ENCODE measurements at regions not wholly inside any gene's neighbourhood (a gene's known extent, or its start where the extent isn't known, plus 50 kb on each side); places are given as distances from the start of the nearest gene placed in this dataset.

- TF ChIP-seq, protein P1, sequence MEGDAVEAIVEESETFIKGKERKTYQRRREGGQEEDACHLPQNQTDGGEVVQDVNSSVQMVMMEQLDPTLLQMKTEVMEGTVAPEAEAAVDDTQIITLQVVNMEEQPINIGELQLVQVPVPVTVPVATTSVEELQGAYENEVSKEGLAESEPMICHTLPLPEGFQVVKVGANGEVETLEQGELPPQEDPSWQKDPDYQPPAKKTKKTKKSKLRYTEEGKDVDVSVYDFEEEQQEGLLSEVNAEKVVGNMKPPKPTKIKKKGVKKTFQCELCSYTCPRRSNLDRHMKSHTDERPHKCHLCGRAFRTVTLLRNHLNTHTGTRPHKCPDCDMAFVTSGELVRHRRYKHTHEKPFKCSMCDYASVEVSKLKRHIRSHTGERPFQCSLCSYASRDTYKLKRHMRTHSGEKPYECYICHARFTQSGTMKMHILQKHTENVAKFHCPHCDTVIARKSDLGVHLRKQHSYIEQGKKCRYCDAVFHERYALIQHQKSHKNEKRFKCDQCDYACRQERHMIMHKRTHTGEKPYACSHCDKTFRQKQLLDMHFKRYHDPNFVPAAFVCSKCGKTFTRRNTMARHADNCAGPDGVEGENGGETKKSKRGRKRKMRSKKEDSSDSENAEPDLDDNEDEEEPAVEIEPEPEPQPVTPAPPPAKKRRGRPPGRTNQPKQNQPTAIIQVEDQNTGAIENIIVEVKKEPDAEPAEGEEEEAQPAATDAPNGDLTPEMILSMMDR (IDR thresholded peaks at IDR 0.05), result no peak
- Histone ChIP-seq H3K4me1 (no peaks in the 10 kb centered on the region), H3K27me3 (ENCODE audit: control insufficient read depth, insufficient read depth, low read length) (no peaks in the 10 kb centered on the region), H3K79me2 (no peaks in the 10 kb centered on the region), H3K4me2 (ENCODE audit: low read length) (no peak overlapping the region), H3K9ac (no peak overlapping the region), H3K36me3 (ENCODE audit: control insufficient read depth, insufficient read depth, low read length) (no peaks in the 10 kb centered on the region), H3K9me3 (ENCODE audit: control insufficient read depth, low read length) (no peaks in the 10 kb centered on the region), H3K4me3 (ENCODE audit: low read depth, low read length) (no peak overlapping the region), H2AFZ (no peak overlapping the region), H3K27ac (no peak overlapping the region)
These were observed 247.5 kb upstream of the ZBED5 start for GRCh38 chr11:11105361-11105760.

DNA sequence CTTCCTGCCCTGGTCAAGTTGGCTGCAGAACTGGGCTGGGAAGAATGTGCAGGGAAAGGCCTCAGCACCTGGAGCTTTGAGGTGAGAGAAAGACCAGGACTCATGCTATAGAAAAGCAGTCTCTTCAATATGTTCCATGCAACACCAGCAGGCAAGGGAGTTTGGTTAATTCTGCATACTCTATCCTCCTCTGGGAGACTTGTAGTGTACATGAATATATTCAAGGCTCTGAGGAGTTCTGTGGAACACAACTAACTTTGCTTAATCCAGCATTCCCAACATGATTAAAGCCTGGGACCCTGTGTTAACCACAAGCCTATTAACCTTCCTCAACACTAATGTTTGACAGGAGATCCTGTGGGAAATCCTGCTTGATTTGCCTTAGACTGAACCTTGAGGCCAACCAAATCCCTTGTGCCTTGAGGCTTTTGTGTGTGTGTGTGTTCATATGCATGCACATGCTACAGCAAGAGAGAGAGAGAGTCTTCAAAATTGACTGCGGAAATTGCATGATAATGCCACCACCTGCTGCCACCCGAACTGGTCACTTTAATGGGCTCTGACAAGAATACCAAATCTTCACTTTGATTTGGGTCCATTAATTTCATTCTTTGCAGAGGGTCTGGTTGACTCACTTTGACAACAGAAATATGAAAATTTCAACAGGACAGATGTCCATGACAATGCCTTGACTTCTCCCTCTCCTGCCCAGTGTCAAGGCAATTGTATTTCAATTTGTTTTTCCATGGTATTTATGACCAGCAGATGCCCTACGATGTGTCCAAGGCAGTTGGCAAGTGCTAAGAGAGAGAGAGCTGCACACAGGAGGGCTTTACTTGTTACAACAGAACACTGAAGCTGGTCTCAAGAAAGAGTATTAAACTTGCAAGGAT lies 238.2 kb upstream of the ZBED5 start:
- TF ChIP-seq, protein P1 (IDR thresholded peaks at IDR 0.05), result no peak
- Histone ChIP-seq H3K27me3 (ENCODE audit: control insufficient read depth, insufficient read depth, low read length) (no peaks in the 10 kb centered on the region), H3K27ac (no peak overlapping the region), H3K4me1 (no peaks in the 10 kb centered on the region), H3K9me3 (ENCODE audit: control insufficient read depth, low read length) (no peaks in the 10 kb centered on the region), H2AFZ (no peak overlapping the region), H3K9ac (no peak overlapping the region), H3K4me3 (ENCODE audit: low read depth, low read length) (no peak overlapping the region), H3K4me2 (ENCODE audit: low read length) (no peak overlapping the region), H3K79me2 (no peaks in the 10 kb centered on the region), H3K36me3 (ENCODE audit: control insufficient read depth, insufficient read depth, low read length) (no peaks in the 10 kb centered on the region)

- Histone ChIP-seq H3K9ac (no peak overlapping the region), H3K27ac (no peak overlapping the region), H3K9me3 (ENCODE audit: control insufficient read depth, low read length) (no peaks in the 10 kb centered on the region), H3K4me2 (ENCODE audit: low read length) (no peak overlapping the region), H3K79me2 (no peaks in the 10 kb centered on the region), H2AFZ (no peak overlapping the region), H3K4me1 (no peaks in the 10 kb centered on the region), H3K4me3 (ENCODE audit: low read depth, low read length) (no peak overlapping the region), H3K27me3 (ENCODE audit: control insufficient read depth, insufficient read depth, low read length) (no peaks in the 10 kb centered on the region), H3K36me3 (ENCODE audit: control insufficient read depth, insufficient read depth, low read length) (no peaks in the 10 kb centered on the region)
- TF ChIP-seq, protein P1 (IDR thresholded peaks at IDR 0.05), result no peak
These were observed 232.6 kb upstream of the ZBED5 start for GRCh38 chr11:11090495-11090894.

DNA sequence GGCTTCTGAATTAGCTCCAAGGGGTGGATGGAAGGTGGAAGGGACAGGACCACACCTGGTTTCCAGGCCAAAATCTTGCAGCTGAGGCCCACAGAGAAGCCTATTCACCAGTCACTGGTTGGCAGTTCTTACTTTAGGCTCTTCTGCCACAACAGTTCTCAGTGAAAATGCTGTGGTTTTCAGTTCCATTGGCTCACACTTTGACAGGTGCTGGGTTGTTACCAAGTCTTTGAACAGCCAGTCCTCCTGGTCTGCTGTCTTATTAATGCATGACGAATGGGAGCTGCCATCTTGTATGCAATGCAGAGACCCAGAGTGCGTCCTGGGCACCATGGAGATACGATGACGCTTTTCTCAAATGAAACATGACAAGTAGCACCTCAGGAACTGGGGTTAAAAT lies 232.0 kb upstream of the ZBED5 start:
- Histone ChIP-seq H2AFZ (no peak overlapping the region), H3K4me3 (ENCODE audit: low read depth, low read length) (no peak overlapping the region)

More for the DNA sequence above, 232.0 kb upstream of the ZBED5 start:
- H3K4me2 ChIP-seq (ENCODE audit: low read length), result no peak overlapping the region
- H3K36me3 ChIP-seq (ENCODE audit: control insufficient read depth, insufficient read depth, low read length), result no peaks in the 10 kb centered on the region
- no peaks in the 10 kb centered on the region for H3K9me3 ChIP-seq (ENCODE audit: control insufficient read depth, low read length)
- H3K9ac ChIP-seq, result no peak overlapping the region
- H3K27me3 ChIP-seq (ENCODE audit: control insufficient read depth, insufficient read depth, low read length), result no peaks in the 10 kb centered on the region
- H3K4me1 ChIP-seq, result no peaks in the 10 kb centered on the region
- TF ChIP-seq, protein P1 (IDR thresholded peaks at IDR 0.05), result no peak
- no peaks in the 10 kb centered on the region for H3K79me2 ChIP-seq
- H3K27ac ChIP-seq, result no peak overlapping the region
